ENCODE measurements at regions not wholly inside any gene's neighbourhood (a gene's known extent, or its start where the extent isn't known, plus 50 kb on each side); places are given as distances from the start of the nearest gene placed in this dataset.

GRCh38 chr4:164512124-164512523 is 241.8 kb upstream of the SMIM31 start:
- H3K4me3 ChIP-seq (ENCODE audit: low read depth, low read length), result no peak overlapping the region
- no peak for DNase-seq (ENCODE audit: low read depth)
- TF ChIP-seq CTCF (conservative IDR thresholded peaks at IDR 0.05; ENCODE audit: low read depth, low read length), result no peak

GRCh38 chr4:164514765-164515164 is 239.2 kb upstream of the SMIM31 start:
- TF ChIP-seq CTCF (conservative IDR thresholded peaks at IDR 0.05; ENCODE audit: low read depth, low read length), result no peak
- H3K4me3 ChIP-seq (ENCODE audit: low read depth, low read length), result no peak overlapping the region
- DNase-seq (ENCODE audit: low read depth), result no peak

- no peak overlapping the region for H3K4me3 ChIP-seq (ENCODE audit: low read depth, low read length)
- no peak for TF ChIP-seq CTCF (conservative IDR thresholded peaks at IDR 0.05; ENCODE audit: low read depth, low read length)
- DNase-seq (ENCODE audit: low read depth), result no peak
These were observed 229.1 kb upstream of the SMIM31 start for GRCh38 chr4:164524789-164525188.

GRCh38 chr4:164526933-164527583 is 226.9 kb upstream of the SMIM31 start:
- DNase-seq (ENCODE audit: low read depth), result no peak
- no peak for TF ChIP-seq CTCF (conservative IDR thresholded peaks at IDR 0.05; ENCODE audit: low read depth, low read length)
- no peak overlapping the region for H3K4me3 ChIP-seq (ENCODE audit: low read depth, low read length)

- no peak overlapping the region for H3K4me3 ChIP-seq (ENCODE audit: low read depth, low read length)
- no peak for TF ChIP-seq CTCF (conservative IDR thresholded peaks at IDR 0.05; ENCODE audit: low read depth, low read length)
- no peak for DNase-seq (ENCODE audit: low read depth)
These were observed 224.9 kb upstream of the SMIM31 start for GRCh38 chr4:164529058-164529457.

GRCh38 chr4:164529486-164529885 is 224.4 kb upstream of the SMIM31 start:
- no peak overlapping the region for H3K4me3 ChIP-seq (ENCODE audit: low read depth, low read length)
- TF ChIP-seq CTCF (conservative IDR thresholded peaks at IDR 0.05; ENCODE audit: low read depth, low read length), result no peak
- no peak for DNase-seq (ENCODE audit: low read depth)

GRCh38 chr4:164531336-164531735 is 222.6 kb upstream of the SMIM31 start:
- no peak overlapping the region for H3K4me3 ChIP-seq (ENCODE audit: low read depth, low read length)
- DNase-seq (ENCODE audit: low read depth), result no peak
- no peak for TF ChIP-seq CTCF (conservative IDR thresholded peaks at IDR 0.05; ENCODE audit: low read depth, low read length)
